H9 (cell line): ENCODE measurements at regions not wholly inside any gene's neighbourhood (a gene's known extent, or its start where the extent isn't known, plus 50 kb on each side); places are given as distances from the start of the nearest gene placed in this dataset.
"Not testable (repeated sequence)": the region's sequence is repeated elsewhere in the genome, so short reads cannot be mapped to it uniquely, and the experiment has no call there.

Source experiments
- DNase-seq: peaks from one replicate; pipeline ENCODE4 v3.0.0-alpha.2; 2017
- H2AFZ ChIP-seq: one replicate; pipeline ENCODE4 v1.6.1; 2013; ENCODE audit warnings: mild to moderate bottlenecking, low read length, control low read depth, moderate library complexity
- H2AK5ac ChIP-seq: 2 replicates; pipeline ENCODE4 v1.6.1; 2013; ENCODE audit warnings: low read length, control low read depth, mixed read lengths; ENCODE audit not compliant: insufficient read length
- H2BK120ac ChIP-seq: one replicate; pipeline ENCODE4 v1.6.1; 2013; ENCODE audit warnings: low read depth, mild to moderate bottlenecking, low read length, control low read depth, inconsistent platforms; ENCODE audit not compliant: poor library complexity, severe bottlenecking
- H2BK12ac ChIP-seq: 2 replicates; pipeline ENCODE4 v1.6.1; 2013; ENCODE audit warnings: low read length, control low read depth, mixed read lengths, low read depth; ENCODE audit not compliant: insufficient read length
- H2BK15ac ChIP-seq: 2 replicates; pipeline ENCODE4 v1.6.1; 2013; ENCODE audit warnings: low read depth, low read length, control low read depth
- H2BK20ac ChIP-seq: one replicate; pipeline ENCODE4 v1.6.1; 2013; ENCODE audit warnings: low read depth, mild to moderate bottlenecking, low read length, control low read depth, inconsistent platforms; ENCODE audit not compliant: poor library complexity, severe bottlenecking
- H2BK5ac ChIP-seq: 2 replicates; pipeline ENCODE4 v1.6.1; 2013; ENCODE audit warnings: low read length, control low read depth, mixed read lengths; ENCODE audit not compliant: insufficient read length
- H3K14ac ChIP-seq: 2 replicates; pipeline ENCODE4 v1.6.1; 2013; ENCODE audit warnings: low read length, control low read depth; ENCODE audit not compliant: insufficient read depth
- H3K18ac ChIP-seq: 2 replicates; pipeline ENCODE4 v1.6.1; 2013; ENCODE audit warnings: low read depth, mild to moderate bottlenecking, mixed read lengths, low read length, control low read depth; ENCODE audit not compliant: insufficient read length
- H3K23ac ChIP-seq: 2 replicates; pipeline ENCODE4 v1.6.1; 2013; ENCODE audit warnings: low read length, control low read depth, mixed read lengths, low read depth; ENCODE audit not compliant: insufficient read length
- H3K23me2 ChIP-seq: 2 replicates; pipeline ENCODE4 v1.6.1; 2013; ENCODE audit warnings: low read depth, mild to moderate bottlenecking, mixed read lengths, low read length, control low read depth; ENCODE audit not compliant: insufficient read length, poor library complexity, severe bottlenecking
- H3K27ac ChIP-seq: 2 replicates; pipeline ENCODE4 v1.5.1; 2013; ENCODE audit warnings: low read length, control low read depth, mixed read lengths, low read depth; ENCODE audit not compliant: insufficient read length
- H3K27me3 ChIP-seq: 2 replicates; pipeline ENCODE4 v1.6.1; 2013; ENCODE audit warnings: low read length, control low read depth, inconsistent platforms; ENCODE audit not compliant: insufficient read depth
- H3K4ac ChIP-seq: 2 replicates; pipeline ENCODE4 v1.6.1; 2013; ENCODE audit warnings: low read depth, mild to moderate bottlenecking, control low read depth, inconsistent platforms, low read length, moderate library complexity
- H3K4me1 ChIP-seq: 2 replicates; pipeline ENCODE4 v1.6.1; 2013; ENCODE audit warnings: low read length, control low read depth, inconsistent platforms; ENCODE audit not compliant: insufficient read depth
- H3K4me2 ChIP-seq: 2 replicates; pipeline ENCODE4 v1.6.1; 2013; ENCODE audit warnings: low read length, control low read depth, mixed read lengths; ENCODE audit not compliant: insufficient read length, insufficient read depth
- H3K56ac ChIP-seq: 2 replicates; pipeline ENCODE4 v1.6.1; 2013; ENCODE audit warnings: low read depth, mild to moderate bottlenecking, mixed read lengths, low read length, control low read depth; ENCODE audit not compliant: insufficient read length
- H3K79me1 ChIP-seq: 2 replicates; pipeline ENCODE4 v1.6.1; 2013; ENCODE audit warnings: low read depth, mild to moderate bottlenecking, moderate library complexity, low read length, control low read depth, inconsistent platforms; ENCODE audit not compliant: insufficient read depth, poor library complexity, severe bottlenecking
- H3K79me2 ChIP-seq: 2 replicates; pipeline ENCODE4 v1.6.1; 2013; ENCODE audit warnings: low read length, control low read depth, inconsistent platforms; ENCODE audit not compliant: insufficient read depth
- H3K9ac ChIP-seq: 2 replicates; pipeline ENCODE4 v1.6.1; 2013; ENCODE audit warnings: low read length, control low read depth, mixed read lengths; ENCODE audit not compliant: insufficient read length; ENCODE audit errors: extremely low read depth
- H3K9me3 ChIP-seq: one replicate; pipeline ENCODE4 v1.6.1; 2013; ENCODE audit warnings: low read depth, low read length, inconsistent platforms; ENCODE audit not compliant: control insufficient read depth
- H3T11ph ChIP-seq: one replicate; pipeline ENCODE4 v1.6.1; 2013; ENCODE audit warnings: mild to moderate bottlenecking, low read length, control low read depth, inconsistent platforms
- H4K20me1 ChIP-seq: one replicate; pipeline ENCODE4 v1.6.1; 2013; ENCODE audit not compliant: control insufficient read depth, insufficient read length, insufficient read depth
- H4K5ac ChIP-seq: 2 replicates; pipeline ENCODE4 v1.6.1; 2013; ENCODE audit warnings: low read depth, mild to moderate bottlenecking, mixed read lengths, low read length, control low read depth; ENCODE audit not compliant: insufficient read length
- H4K8ac ChIP-seq: replicated peaks from 2 replicates; pipeline ENCODE4 v1.6.1; 2013; ENCODE audit warnings: low read length, control low read depth, mixed read lengths, low read depth; ENCODE audit not compliant: insufficient read length
- H4K91ac ChIP-seq: 2 replicates; pipeline ENCODE4 v1.6.1; 2013; ENCODE audit warnings: low read depth, mild to moderate bottlenecking, moderate library complexity, mixed read lengths, low read length, control low read depth; ENCODE audit not compliant: insufficient read length
- H3K27ac Mint-ChIP-seq, 3 experiments: 2 replicates in 2 of 3; 3 replicates in 1 of 3; pipeline ENCODE4 v1.8.0; 2020 to 2021; ENCODE audit warnings: mixed read lengths in 3 of 3, mild to moderate bottlenecking in 1 of 3, moderate library complexity in 1 of 3
- H3K27me3 Mint-ChIP-seq: 2 replicates; pipeline ENCODE4 v1.8.0; 2021; ENCODE audit warnings: low read depth, mild to moderate bottlenecking, moderate library complexity, mixed read lengths
- H3K36me3 Mint-ChIP-seq, 3 experiments: 2 replicates in 2 of 3; 3 replicates in 1 of 3; pipeline ENCODE4 v1.8.0; 2020 to 2021; ENCODE audit warnings: low read depth in 3 of 3, mixed read lengths in 3 of 3; ENCODE audit not compliant: insufficient read depth in 1 of 3
- H3K4me1 Mint-ChIP-seq, 2 experiments: 2 replicates each; pipeline ENCODE4 v1.8.0; 2020; ENCODE audit warnings: mixed read lengths in 2 of 2
- H3K4me3 Mint-ChIP-seq, 2 experiments: 2 replicates in 1 of 2; 3 replicates in 1 of 2; pipeline ENCODE4 v1.8.0; 2020 to 2021; ENCODE audit warnings: mild to moderate bottlenecking in 2 of 2, mixed read lengths in 2 of 2, moderate library complexity in 1 of 2
- H3K9me3 Mint-ChIP-seq, 2 experiments: 2 replicates in 1 of 2; 3 replicates in 1 of 2; pipeline ENCODE4 v1.8.0; 2020; ENCODE audit warnings: mild to moderate bottlenecking in 2 of 2, mixed read lengths in 2 of 2, moderate library complexity in 1 of 2
- WGBS: extraction: QIAGEN DNeasy Blood & Tissue Kit; methylation state at CpG from one replicate; pipeline ENCODE4 v1.1.7; 2013; ENCODE audit warnings: missing lambda C conversion rate, low lambda C conversion rate, mixed read lengths; ENCODE audit not compliant: insufficient read length; ENCODE audit errors: extremely low coverage; 5-methylcytosine and 5-hydroxymethylcytosine counted together
- TF ChIP-seq, protein P1 (sequence below): fragments of 200-600 bp; sonication (generic); conservative IDR thresholded peaks from 3 replicates; pipeline ENCODE4 v1.8.0; 2021; ENCODE audit warnings: antibody characterized with exemption, mild to moderate bottlenecking

DNA sequence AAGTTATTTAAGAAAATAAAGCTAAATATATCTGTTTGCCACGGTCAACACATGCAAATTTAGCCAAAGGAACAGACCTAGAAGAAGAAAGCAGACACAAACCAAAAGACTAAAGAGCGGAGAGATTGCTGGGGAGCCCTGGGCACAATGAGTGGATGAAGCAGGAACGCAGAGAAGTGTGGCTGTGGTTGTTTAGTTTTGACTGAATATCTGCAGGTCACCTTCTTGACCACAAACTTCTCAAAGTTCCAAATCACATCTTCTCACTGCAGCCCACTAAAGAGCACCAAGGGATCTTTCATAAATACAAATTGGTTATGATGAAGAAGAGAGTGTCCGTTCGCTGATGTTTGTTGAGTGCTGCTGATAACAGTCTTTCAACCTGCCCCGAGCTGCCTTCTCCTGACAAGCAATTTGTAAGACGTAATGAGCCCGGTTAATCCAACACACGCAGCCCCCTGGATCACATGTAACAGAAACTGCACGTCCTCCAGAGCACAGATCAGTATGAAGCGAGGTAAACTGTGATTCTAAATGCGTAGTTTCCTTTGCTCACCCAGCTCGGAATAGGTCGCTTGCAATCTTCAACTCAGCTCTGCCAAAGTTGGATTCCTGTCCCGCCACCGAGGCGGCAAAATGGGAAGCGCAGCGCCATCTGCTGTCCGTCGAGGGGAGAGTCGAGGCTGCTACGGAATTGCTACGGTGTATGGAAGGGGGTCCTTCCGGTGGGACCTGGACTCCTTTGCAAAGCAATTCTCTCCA, 120.8 kb downstream of the GXYLT1 start:
- peaks cover 10 to 11% of the 10 kb centered on the region in 2 experiments for H3K4me1 Mint-ChIP-seq
- no peaks in the 10 kb centered on the region for H3K79me1 ChIP-seq
- no peak overlapping the region for H3K14ac ChIP-seq
- H4K20me1 ChIP-seq = no peaks in the 10 kb centered on the region
- TF ChIP-seq, protein P1, sequence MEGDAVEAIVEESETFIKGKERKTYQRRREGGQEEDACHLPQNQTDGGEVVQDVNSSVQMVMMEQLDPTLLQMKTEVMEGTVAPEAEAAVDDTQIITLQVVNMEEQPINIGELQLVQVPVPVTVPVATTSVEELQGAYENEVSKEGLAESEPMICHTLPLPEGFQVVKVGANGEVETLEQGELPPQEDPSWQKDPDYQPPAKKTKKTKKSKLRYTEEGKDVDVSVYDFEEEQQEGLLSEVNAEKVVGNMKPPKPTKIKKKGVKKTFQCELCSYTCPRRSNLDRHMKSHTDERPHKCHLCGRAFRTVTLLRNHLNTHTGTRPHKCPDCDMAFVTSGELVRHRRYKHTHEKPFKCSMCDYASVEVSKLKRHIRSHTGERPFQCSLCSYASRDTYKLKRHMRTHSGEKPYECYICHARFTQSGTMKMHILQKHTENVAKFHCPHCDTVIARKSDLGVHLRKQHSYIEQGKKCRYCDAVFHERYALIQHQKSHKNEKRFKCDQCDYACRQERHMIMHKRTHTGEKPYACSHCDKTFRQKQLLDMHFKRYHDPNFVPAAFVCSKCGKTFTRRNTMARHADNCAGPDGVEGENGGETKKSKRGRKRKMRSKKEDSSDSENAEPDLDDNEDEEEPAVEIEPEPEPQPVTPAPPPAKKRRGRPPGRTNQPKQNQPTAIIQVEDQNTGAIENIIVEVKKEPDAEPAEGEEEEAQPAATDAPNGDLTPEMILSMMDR = peak; percentile 94
- no peak overlapping the region for H2BK20ac ChIP-seq
- no peak overlapping the region for H3T11ph ChIP-seq
- peak; percentile 86 for DNase-seq
- H3K27me3 ChIP-seq = no peaks in the 10 kb centered on the region; the same call in 1 of the 2 replicates
- H4K8ac ChIP-seq = no peak overlapping the region
- H3K4me1 ChIP-seq = no peaks in the 10 kb centered on the region; the same call in 1 of the 2 replicates
- no peaks in the 10 kb centered on the region for H3K79me2 ChIP-seq
- no peak overlapping the region for H4K5ac ChIP-seq
- no peak overlapping the region for H2AK5ac ChIP-seq
- no peak overlapping the region for H3K23ac ChIP-seq
- no peak overlapping the region for H3K27ac Mint-ChIP-seq
- H2BK5ac ChIP-seq = no peak overlapping the region
- H3K4ac ChIP-seq = no peak overlapping the region
- peak overlapping the region; percentile 25 for H3K9ac ChIP-seq
- H3K27me3 Mint-ChIP-seq = peaks cover 20% of the 10 kb centered on the region
- H2AFZ ChIP-seq = peak overlapping the region; percentile 98
- no peak overlapping the region for H3K27ac ChIP-seq
- no peak overlapping the region for H4K91ac ChIP-seq
- H3K4me3 Mint-ChIP-seq = peak overlapping the region in 1 of 2 experiments; percentile 35; a peak in 2 of 5 replicates
- no peak overlapping the region for H3K56ac ChIP-seq
- H3K4me2 ChIP-seq = peak overlapping the region; percentile 49
- no CpG with 5 or more reads among the region's 25 CpGs for WGBS
- H2BK15ac ChIP-seq = no peak overlapping the region
- H3K18ac ChIP-seq = peak overlapping the region; percentile 34
- H2BK120ac ChIP-seq = no peak overlapping the region
- no peak overlapping the region for H2BK12ac ChIP-seq
- no peaks in the 10 kb centered on the region; a peak in 1 of 7 replicates for H3K36me3 Mint-ChIP-seq
- no peaks in the 10 kb centered on the region for H3K9me3 Mint-ChIP-seq
- peaks cover 7% of the 10 kb centered on the region for H3K23me2 ChIP-seq
- H3K9me3 ChIP-seq = no peaks in the 10 kb centered on the region

DNA sequence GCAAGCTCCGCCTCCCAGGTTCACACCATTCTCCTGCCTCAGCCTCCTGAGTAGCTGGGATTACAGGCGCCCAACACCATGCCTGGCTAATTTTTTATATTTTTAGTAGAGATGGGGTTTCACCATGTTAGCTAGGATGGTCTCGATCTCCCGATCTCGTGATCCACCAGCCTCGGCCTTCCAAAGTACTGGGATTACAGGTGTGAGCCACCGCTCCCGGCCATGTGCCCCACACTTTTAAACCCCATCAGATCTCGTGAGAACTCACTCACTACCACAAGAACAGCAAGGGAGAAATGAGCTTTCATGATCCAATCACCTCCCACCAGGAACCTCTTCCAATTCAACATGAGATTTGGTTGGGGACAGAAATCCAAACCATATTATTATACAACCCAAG, 122.7 kb downstream of the GXYLT1 start:
- not testable (repeated sequence) for H3K4ac ChIP-seq, H2BK20ac ChIP-seq, H3K14ac ChIP-seq, H4K8ac ChIP-seq, H2BK15ac ChIP-seq, H3K9ac ChIP-seq, H3K79me1 ChIP-seq, H3K9me3 ChIP-seq, H3K27ac Mint-ChIP-seq, H3K18ac ChIP-seq, H3K4me1 ChIP-seq, H2BK5ac ChIP-seq, H3K9me3 Mint-ChIP-seq, DNase-seq, H3K36me3 Mint-ChIP-seq, H4K5ac ChIP-seq, H3K4me2 ChIP-seq, H3K27me3 ChIP-seq, H2BK120ac ChIP-seq, H3T11ph ChIP-seq, H3K4me3 Mint-ChIP-seq, H2AK5ac ChIP-seq, H3K79me2 ChIP-seq, H3K23ac ChIP-seq, H4K91ac ChIP-seq, H3K56ac ChIP-seq, H3K27ac ChIP-seq, H4K20me1 ChIP-seq, H2AFZ ChIP-seq, H3K23me2 ChIP-seq, H2BK12ac ChIP-seq
- peaks cover 10 to 11% of the 10 kb centered on the region in 2 experiments for H3K4me1 Mint-ChIP-seq
- no CpG with 5 or more reads among the region's 9 CpGs for WGBS
- peaks cover 26% of the 10 kb centered on the region for H3K27me3 Mint-ChIP-seq
